ENCODE measurements at regions not wholly inside any gene's neighbourhood (a gene's known extent, or its start where the extent isn't known, plus 50 kb on each side); places are given as distances from the start of the nearest gene placed in this dataset.

DNA sequence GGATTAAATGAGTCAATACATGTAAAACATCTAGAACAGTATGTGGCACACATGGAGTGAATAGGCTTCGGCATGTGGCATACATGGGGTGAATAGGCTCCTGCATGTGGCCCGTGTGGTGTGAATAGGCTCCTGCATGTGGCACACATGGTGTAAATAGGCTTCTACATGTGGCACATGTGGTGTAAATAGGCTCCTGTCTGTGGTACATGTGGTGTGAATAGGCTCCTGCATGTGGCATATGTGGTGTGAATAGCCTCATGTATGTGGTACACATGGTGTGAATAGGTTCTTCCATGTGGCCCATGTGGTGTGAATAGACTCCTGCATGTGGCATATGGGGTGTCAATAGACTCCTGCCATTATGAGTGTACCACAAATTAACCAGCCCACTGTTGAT is 219.1 kb upstream of the KIRREL3 start:
- H3K79me1 ChIP-seq (ENCODE audit: low read depth in 1 of 2, low read length in 2 of 2) = no peaks in the 10 kb centered on the region
- no peak overlapping the region for H3K9ac ChIP-seq (ENCODE audit: low read depth, low read length)
- H3K9me3 ChIP-seq (ENCODE audit: control insufficient read depth, insufficient read depth, low read length) = no peaks in the 10 kb centered on the region
- dilution Hi-C loops (cut with HindIII; ENCODE audit: low sequenced_read_pairs, unreplicated experiment) (no loop called here), in situ Hi-C loops (cut with MboI; ENCODE audit: low sequenced_read_pairs) (no loop called here), intact Hi-C loops (cut with micrococcal nuclease) (no loop called here)
- BruUV-seq (replicated peaks) = no TSS peak
- no peak overlapping the region for H3K18ac ChIP-seq (ENCODE audit: low read depth, low read length)
- H3K4me2 ChIP-seq (ENCODE audit: low read depth, low read length) = no peak overlapping the region
- ATAC-seq (ENCODE audit: low read depth) (no peak), DNase-seq (no peak)
- CTCF ChIA-PET = no interaction called here
- no peak overlapping the region for H2BK5ac ChIP-seq (ENCODE audit: low read depth, low read length, poor library complexity, severe bottlenecking)
- H3K14ac ChIP-seq (replicated peaks; ENCODE audit: low read depth, low read length) = no peak overlapping the region
- no peaks in the 10 kb centered on the region for H3K36me3 ChIP-seq (ENCODE audit: control insufficient read depth, insufficient read depth, low read length)
- no peak overlapping the region for H2AFZ ChIP-seq (replicated peaks; ENCODE audit: low read length, poor library complexity)
- no peak overlapping the region for H3K56ac ChIP-seq (ENCODE audit: extremely low read depth, insufficient read depth, low read length)
- no peak overlapping the region for H3K4ac ChIP-seq (ENCODE audit: low read depth, low read length)
- H3K4me3 ChIP-seq (ENCODE audit: insufficient read depth, low read depth, low read length) = no peak overlapping the region
- H3K27me3 ChIP-seq (ENCODE audit: control insufficient read depth, insufficient read depth, low read length) = no peaks in the 10 kb centered on the region
- H4K8ac ChIP-seq (ENCODE audit: low read depth in 2 of 2, low read length in 2 of 2) = no peak overlapping the region
- H4K20me1 ChIP-seq (ENCODE audit: insufficient read depth, low read length) = no peaks in the 10 kb centered on the region
- TF ChIP-seq CEBPB (IDR thresholded peaks at IDR 0.05; ENCODE audit: low read depth, low read length) (no peak), RFX5 (IDR thresholded peaks at IDR 0.05; ENCODE audit: low read depth, low read length) (no peak), RCOR1 (IDR thresholded peaks at IDR 0.05; ENCODE audit: insufficient replicate concordance, low read length) (no peak), ELK1 (IDR thresholded peaks at IDR 0.05; ENCODE audit: borderline replicate concordance, low read depth, low read length) (no peak)
- TF ChIP-seq, protein P1, sequence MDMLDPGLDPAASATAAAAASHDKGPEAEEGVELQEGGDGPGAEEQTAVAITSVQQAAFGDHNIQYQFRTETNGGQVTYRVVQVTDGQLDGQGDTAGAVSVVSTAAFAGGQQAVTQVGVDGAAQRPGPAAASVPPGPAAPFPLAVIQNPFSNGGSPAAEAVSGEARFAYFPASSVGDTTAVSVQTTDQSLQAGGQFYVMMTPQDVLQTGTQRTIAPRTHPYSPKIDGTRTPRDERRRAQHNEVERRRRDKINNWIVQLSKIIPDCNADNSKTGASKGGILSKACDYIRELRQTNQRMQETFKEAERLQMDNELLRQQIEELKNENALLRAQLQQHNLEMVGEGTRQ (IDR thresholded peaks at IDR 0.05; ENCODE audit: low read depth, low read length) = no peak
- TF ChIP-seq, protein P2, sequence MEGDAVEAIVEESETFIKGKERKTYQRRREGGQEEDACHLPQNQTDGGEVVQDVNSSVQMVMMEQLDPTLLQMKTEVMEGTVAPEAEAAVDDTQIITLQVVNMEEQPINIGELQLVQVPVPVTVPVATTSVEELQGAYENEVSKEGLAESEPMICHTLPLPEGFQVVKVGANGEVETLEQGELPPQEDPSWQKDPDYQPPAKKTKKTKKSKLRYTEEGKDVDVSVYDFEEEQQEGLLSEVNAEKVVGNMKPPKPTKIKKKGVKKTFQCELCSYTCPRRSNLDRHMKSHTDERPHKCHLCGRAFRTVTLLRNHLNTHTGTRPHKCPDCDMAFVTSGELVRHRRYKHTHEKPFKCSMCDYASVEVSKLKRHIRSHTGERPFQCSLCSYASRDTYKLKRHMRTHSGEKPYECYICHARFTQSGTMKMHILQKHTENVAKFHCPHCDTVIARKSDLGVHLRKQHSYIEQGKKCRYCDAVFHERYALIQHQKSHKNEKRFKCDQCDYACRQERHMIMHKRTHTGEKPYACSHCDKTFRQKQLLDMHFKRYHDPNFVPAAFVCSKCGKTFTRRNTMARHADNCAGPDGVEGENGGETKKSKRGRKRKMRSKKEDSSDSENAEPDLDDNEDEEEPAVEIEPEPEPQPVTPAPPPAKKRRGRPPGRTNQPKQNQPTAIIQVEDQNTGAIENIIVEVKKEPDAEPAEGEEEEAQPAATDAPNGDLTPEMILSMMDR (conservative IDR thresholded peaks at IDR 0.05; ENCODE audit: low read depth, low read length) = no peak
- POLR2A ChIA-PET (ENCODE audit: unreplicated experiment) = no interaction called here
- no peaks in the 10 kb centered on the region for H3K9me1 ChIP-seq (ENCODE audit: insufficient read depth, low read length)
- no peak overlapping the region for H3K27ac ChIP-seq (ENCODE audit: insufficient read depth, low read length)
- no peak overlapping the region for H2AK9ac ChIP-seq (replicated peaks; ENCODE audit: low read depth, low read length, poor library complexity)
- H3K4me1 ChIP-seq (ENCODE audit: control insufficient read depth, insufficient read depth, low read length) = no peaks in the 10 kb centered on the region
- no peak overlapping the region for H4K5ac ChIP-seq (ENCODE audit: low read depth, low read length)
- H2AK5ac ChIP-seq (ENCODE audit: low read depth, low read length) = no peak overlapping the region
- no peak overlapping the region for H3K23ac ChIP-seq (ENCODE audit: low read depth, low read length)
- WGBS, 2 experiments (ENCODE audit: extremely low coverage in 2 of 2, insufficient read length in 1 of 2) = no CpG with 5 or more reads among the region's 2 CpGs
- H2BK15ac ChIP-seq (ENCODE audit: low read depth, low read length) = no peak overlapping the region
- no peak overlapping the region for H4K91ac ChIP-seq (ENCODE audit: insufficient read depth, low read depth, low read length)
- H2BK120ac ChIP-seq (ENCODE audit: low read depth, low read length) = no peak overlapping the region
- no peak overlapping the region for H2BK20ac ChIP-seq (ENCODE audit: low read depth, low read length)
